IMR-90 (cell line): ENCODE measurements at regions not wholly inside any gene's neighbourhood (a gene's known extent, or its start where the extent isn't known, plus 50 kb on each side); places are given as distances from the start of the nearest gene placed in this dataset.

Experiments
- ATAC-seq: fragments of 200-7000 bp; cut with Tn5 transposase; 2 replicates; pipeline ENCODE4 v1.9.1; 2020; ENCODE audit warnings: low read depth, mild to moderate bottlenecking, moderate library complexity
- BruUV-seq: library from RNA; stranded (reverse); fragments of 400-500 nt; replicated peaks from 2 replicates; lab custom pipeline; 2021; lab: Mats Ljungman, UMichigan
- CTCF ChIA-PET: fragments of 300-600 bp; formaldehyde crosslinking; extraction: SDS; loops from one replicate; lab custom pipeline; 2021; ENCODE audit warnings: antibody characterized with exemption; lab: Yijun Ruan, JAX
- POLR2A ChIA-PET: fragments of 300-600 bp; sonication (Branson Sonifier 250); formaldehyde crosslinking; loops from one replicate; lab custom pipeline; 2022; ENCODE audit warnings: antibody characterized with exemption; ENCODE audit not compliant: unreplicated experiment; lab: Charles Lee
- DNase-seq: peaks from one replicate; pipeline ENCODE4 v3.0.0; 2013
- H2AFZ ChIP-seq: replicated peaks from 2 replicates; pipeline ENCODE3; 2013; ENCODE audit warnings: low read length, mild to moderate bottlenecking; ENCODE audit not compliant: poor library complexity
- H2AK5ac ChIP-seq: 2 replicates; pipeline ENCODE4 v1.6.1; 2013; ENCODE audit warnings: low read depth, low read length, inconsistent platforms
- H2AK9ac ChIP-seq: replicated peaks from 2 replicates; pipeline ENCODE3; 2013; ENCODE audit warnings: mild to moderate bottlenecking, low read depth, low read length, moderate library complexity; ENCODE audit not compliant: poor library complexity
- H2BK120ac ChIP-seq: 2 replicates; pipeline ENCODE4 v1.6.1; 2013; ENCODE audit warnings: low read depth, low read length, inconsistent platforms
- H2BK15ac ChIP-seq: 3 replicates; pipeline ENCODE4 v1.6.1; 2013; ENCODE audit warnings: low read depth, low read length, inconsistent platforms
- H2BK20ac ChIP-seq: 2 replicates; pipeline ENCODE4 v1.6.1; 2013; ENCODE audit warnings: low read depth, mild to moderate bottlenecking, inconsistent platforms, low read length, moderate library complexity
- H2BK5ac ChIP-seq: 2 replicates; pipeline ENCODE4 v1.6.1; 2013; ENCODE audit warnings: mild to moderate bottlenecking, low read depth, low read length, inconsistent platforms; ENCODE audit not compliant: poor library complexity, severe bottlenecking
- H3K14ac ChIP-seq: replicated peaks from 2 replicates; pipeline ENCODE4 v1.6.1; 2013; ENCODE audit warnings: low read depth, low read length, inconsistent platforms
- H3K18ac ChIP-seq: 2 replicates; pipeline ENCODE4 v1.6.1; 2013; ENCODE audit warnings: low read depth, low read length, control low read depth
- H3K23ac ChIP-seq: 2 replicates; pipeline ENCODE4 v1.6.1; 2013; ENCODE audit warnings: low read depth, low read length, inconsistent platforms
- H3K27ac ChIP-seq: 2 replicates; pipeline ENCODE4 v1.5.1; 2013; ENCODE audit warnings: mild to moderate bottlenecking, control low read depth, low read length; ENCODE audit not compliant: insufficient read depth
- H3K27me3 ChIP-seq: 2 replicates; pipeline ENCODE4 v1.6.1; 2013; ENCODE audit warnings: low read length; ENCODE audit not compliant: control insufficient read depth, insufficient read depth
- H3K36me3 ChIP-seq: 2 replicates; pipeline ENCODE4 v1.6.1; 2013; ENCODE audit warnings: low read length, mixed read lengths; ENCODE audit not compliant: control insufficient read depth, insufficient read depth
- H3K4ac ChIP-seq: 2 replicates; pipeline ENCODE4 v1.6.1; 2013; ENCODE audit warnings: low read depth, low read length, inconsistent platforms
- H3K4me1 ChIP-seq: 2 replicates; pipeline ENCODE4 v1.6.1; 2013; ENCODE audit warnings: low read length, mixed read lengths; ENCODE audit not compliant: control insufficient read depth, insufficient read depth
- H3K4me2 ChIP-seq: 2 replicates; pipeline ENCODE4 v1.6.1; 2013; ENCODE audit warnings: low read depth, mild to moderate bottlenecking, control low read depth, low read length, moderate library complexity
- H3K4me3 ChIP-seq: 2 replicates; pipeline ENCODE4 v1.5.1; 2013; ENCODE audit warnings: low read depth, mild to moderate bottlenecking, control low read depth, low read length, moderate library complexity; ENCODE audit not compliant: insufficient read depth
- H3K56ac ChIP-seq: 2 replicates; pipeline ENCODE4 v1.6.1; 2013; ENCODE audit warnings: low read length, inconsistent platforms; ENCODE audit not compliant: insufficient read depth; ENCODE audit errors: extremely low read depth
- H3K79me1 ChIP-seq, 2 experiments: 2 replicates each; pipeline ENCODE4 v1.6.1; 2013; ENCODE audit warnings: low read length in 2 of 2, inconsistent platforms in 1 of 2, low read depth in 1 of 2
- H3K9ac ChIP-seq: 2 replicates; pipeline ENCODE4 v1.6.1; 2013; ENCODE audit warnings: low read depth, low read length, control low read depth
- H3K9me1 ChIP-seq: 2 replicates; pipeline ENCODE4 v1.6.1; 2013; ENCODE audit warnings: low read length, inconsistent platforms; ENCODE audit not compliant: insufficient read depth
- H3K9me3 ChIP-seq: 2 replicates; pipeline ENCODE4 v1.6.1; 2013; ENCODE audit warnings: low read length; ENCODE audit not compliant: control insufficient read depth, insufficient read depth
- H4K20me1 ChIP-seq: 2 replicates; pipeline ENCODE4 v1.6.1; 2013; ENCODE audit warnings: low read length, inconsistent platforms; ENCODE audit not compliant: insufficient read depth
- H4K5ac ChIP-seq: 2 replicates; pipeline ENCODE4 v1.6.1; 2013; ENCODE audit warnings: mild to moderate bottlenecking, low read depth, low read length, control low read depth
- H4K8ac ChIP-seq, 2 experiments: 2 replicates each; pipeline ENCODE4 v1.6.1; 2013; ENCODE audit warnings: low read depth in 2 of 2, low read length in 2 of 2, control low read depth in 1 of 2, inconsistent platforms in 1 of 2
- H4K91ac ChIP-seq: 2 replicates; pipeline ENCODE4 v1.6.1; 2013; ENCODE audit warnings: low read depth, low read length, inconsistent platforms; ENCODE audit not compliant: insufficient read depth
- BHLHE40 ChIP-seq: fragments of 150-350 bp; IDR thresholded peaks from 2 replicates; pipeline ENCODE4 v1.6.1; 2016; ENCODE audit warnings: mild to moderate bottlenecking, low read depth, low read length
- CEBPB ChIP-seq: IDR thresholded peaks from 2 replicates; pipeline ENCODE4 v1.6.1; 2012; ENCODE audit warnings: low read depth, low read length, improper control_type of control experiment
- CHD1 ChIP-seq: IDR thresholded peaks from 2 replicates; pipeline ENCODE4 v1.6.1; 2012; ENCODE audit warnings: low read depth, low read length, improper control_type of control experiment
- FOS ChIP-seq: fragments of 150-350 bp; IDR thresholded peaks from 2 replicates; pipeline ENCODE4 v1.6.1; 2016; ENCODE audit warnings: low read depth, low read length
- MAFK ChIP-seq: IDR thresholded peaks from 2 replicates; pipeline ENCODE4 v1.6.1; 2012; ENCODE audit warnings: low read depth, low read length, improper control_type of control experiment
- MAZ ChIP-seq: IDR thresholded peaks from 2 replicates; pipeline ENCODE4 v1.6.1; 2012; ENCODE audit warnings: low read depth, mild to moderate bottlenecking, low read length, improper control_type of control experiment, moderate library complexity, borderline replicate concordance
- MXI1 ChIP-seq: IDR thresholded peaks from 2 replicates; pipeline ENCODE4 v1.6.1; 2012; ENCODE audit warnings: low read depth, mild to moderate bottlenecking, low read length, moderate library complexity, borderline replicate concordance
- NFE2L2 ChIP-seq: fragments of 150-350 bp; IDR thresholded peaks from 2 replicates; pipeline ENCODE4 v1.6.1; 2016; ENCODE audit warnings: low read depth, mild to moderate bottlenecking, low read length
- POLR2A ChIP-seq: IDR thresholded peaks from 2 replicates; pipeline ENCODE4 v1.6.1; 2012; ENCODE audit warnings: mild to moderate bottlenecking, low read depth, low read length
- RAD21 ChIP-seq: IDR thresholded peaks from 2 replicates; pipeline ENCODE4 v1.6.1; 2012; ENCODE audit warnings: low read length, improper control_type of control experiment
- RCOR1 ChIP-seq: IDR thresholded peaks from 2 replicates; pipeline ENCODE4 v1.6.1; 2012; ENCODE audit warnings: mild to moderate bottlenecking, low read length, improper control_type of control experiment; ENCODE audit not compliant: insufficient replicate concordance
- RFX5 ChIP-seq: IDR thresholded peaks from 2 replicates; pipeline ENCODE4 v1.8.0; 2012; ENCODE audit warnings: low read depth, mild to moderate bottlenecking, low read length, moderate library complexity
- SMC3 ChIP-seq: fragments of 150-350 bp; IDR thresholded peaks from 2 replicates; pipeline ENCODE4 v1.6.1; 2016; ENCODE audit warnings: low read depth, mild to moderate bottlenecking, antibody characterized with exemption, low read length, moderate library complexity
- WGBS, 2 experiments: methylation state at CpG; one replicate each; pipeline versions ENCODE4 v1.1.5 to v1.1.7; 2013; ENCODE audit warnings: missing lambda C conversion rate in 2 of 2; ENCODE audit not compliant: insufficient read length in 1 of 2; ENCODE audit errors: extremely low coverage in 2 of 2; 5-methylcytosine and 5-hydroxymethylcytosine counted together
- dilution Hi-C: fragments of 300-500 bp; cut with HindIII; formaldehyde crosslinking; loops from one replicate; pipeline ENCODE4 v1.14.3; 2018; ENCODE audit warnings: low sequenced_read_pairs; ENCODE audit not compliant: unreplicated experiment
- in situ Hi-C: fragments of 300-500 bp; cut with MboI; formaldehyde crosslinking; loops from 3 replicates; pipeline ENCODE4 v1.14.3; 2019; ENCODE audit warnings: low sequenced_read_pairs, inconsistent platforms, mixed read lengths
- intact Hi-C: fragments of 100-400 bp; cut with micrococcal nuclease; formaldehyde crosslinking; loops from 2 replicates; pipeline ENCODE4 v1.10.0; 2022
- TF ChIP-seq, protein P1 (sequence below): fragments of 150-350 bp; IDR thresholded peaks from 2 replicates; pipeline ENCODE4 v1.6.1; 2017; ENCODE audit warnings: mild to moderate bottlenecking, antibody characterized with exemption, low read length, low read depth
- TF ChIP-seq, protein P2 (sequence below): conservative IDR thresholded peaks from 2 replicates; pipeline ENCODE4 v1.5.1; 2012; ENCODE audit warnings: mild to moderate bottlenecking, low read depth, low read length, improper control_type of control experiment
- TF ChIP-seq, protein P3 (sequence below): fragments of 150-350 bp; IDR thresholded peaks from 2 replicates; pipeline ENCODE4 v1.6.1; 2016; ENCODE audit warnings: low read depth, mild to moderate bottlenecking, low read length, moderate library complexity, borderline replicate concordance

DNA sequence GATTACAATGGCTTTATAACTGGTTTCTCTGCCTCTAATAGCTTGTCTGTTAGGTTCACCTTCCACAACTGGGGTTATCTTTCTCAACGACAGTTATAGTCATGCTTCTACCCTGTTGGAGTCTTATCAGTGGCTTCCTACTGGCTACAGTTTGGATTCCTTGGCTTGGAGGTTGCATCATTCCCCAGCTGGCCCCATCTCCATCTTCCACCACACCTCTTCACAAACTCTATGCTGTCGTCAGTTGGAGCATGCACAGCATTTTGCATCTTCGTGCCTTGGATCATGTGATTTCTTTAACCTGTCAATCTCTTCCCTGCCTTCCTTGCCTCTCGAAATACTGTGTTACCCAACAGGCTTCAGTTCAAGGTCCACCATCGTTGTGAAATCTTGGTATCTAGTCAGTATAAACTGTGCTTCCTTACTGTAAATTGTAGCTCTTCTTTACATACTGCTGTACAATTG lies 316.3 kb upstream of the CXCR4 start:
- Histone ChIP-seq H2BK20ac (no peak overlapping the region), H3K14ac (no peak overlapping the region), H2AK5ac (no peak overlapping the region), H3K23ac (no peak overlapping the region), H3K79me1 (no peaks in the 10 kb centered on the region), H3K4ac (no peak overlapping the region), H2BK120ac (no peak overlapping the region), H3K36me3 (no peaks in the 10 kb centered on the region), H2BK15ac (no peak overlapping the region), H3K9ac (no peak overlapping the region), H3K4me1 (no peaks in the 10 kb centered on the region), H3K9me1 (no peaks in the 10 kb centered on the region), H3K9me3 (no peaks in the 10 kb centered on the region), H3K4me2 (no peak overlapping the region), H4K8ac (no peak overlapping the region), H2AFZ (no peak overlapping the region), H3K18ac (no peak overlapping the region), H2BK5ac (no peak overlapping the region), H3K27me3 (no peaks in the 10 kb centered on the region), H3K4me3 (no peak overlapping the region), H2AK9ac (no peak overlapping the region), H4K20me1 (no peaks in the 10 kb centered on the region), H3K56ac (no peak overlapping the region), H3K27ac (no peak overlapping the region), H4K5ac (no peak overlapping the region), H4K91ac (no peak overlapping the region)
- TF ChIP-seq CEBPB (no peak), CHD1 (no peak), NFE2L2 (no peak), RFX5 (no peak), POLR2A (no peak), RCOR1 (no peak), BHLHE40 (no peak), FOS (no peak), MXI1 (no peak), MAFK (no peak), MAZ (no peak), SMC3 (no peak), RAD21 (no peak)
- TF ChIP-seq, protein P1, sequence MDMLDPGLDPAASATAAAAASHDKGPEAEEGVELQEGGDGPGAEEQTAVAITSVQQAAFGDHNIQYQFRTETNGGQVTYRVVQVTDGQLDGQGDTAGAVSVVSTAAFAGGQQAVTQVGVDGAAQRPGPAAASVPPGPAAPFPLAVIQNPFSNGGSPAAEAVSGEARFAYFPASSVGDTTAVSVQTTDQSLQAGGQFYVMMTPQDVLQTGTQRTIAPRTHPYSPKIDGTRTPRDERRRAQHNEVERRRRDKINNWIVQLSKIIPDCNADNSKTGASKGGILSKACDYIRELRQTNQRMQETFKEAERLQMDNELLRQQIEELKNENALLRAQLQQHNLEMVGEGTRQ: no peak
- TF ChIP-seq, protein P2, sequence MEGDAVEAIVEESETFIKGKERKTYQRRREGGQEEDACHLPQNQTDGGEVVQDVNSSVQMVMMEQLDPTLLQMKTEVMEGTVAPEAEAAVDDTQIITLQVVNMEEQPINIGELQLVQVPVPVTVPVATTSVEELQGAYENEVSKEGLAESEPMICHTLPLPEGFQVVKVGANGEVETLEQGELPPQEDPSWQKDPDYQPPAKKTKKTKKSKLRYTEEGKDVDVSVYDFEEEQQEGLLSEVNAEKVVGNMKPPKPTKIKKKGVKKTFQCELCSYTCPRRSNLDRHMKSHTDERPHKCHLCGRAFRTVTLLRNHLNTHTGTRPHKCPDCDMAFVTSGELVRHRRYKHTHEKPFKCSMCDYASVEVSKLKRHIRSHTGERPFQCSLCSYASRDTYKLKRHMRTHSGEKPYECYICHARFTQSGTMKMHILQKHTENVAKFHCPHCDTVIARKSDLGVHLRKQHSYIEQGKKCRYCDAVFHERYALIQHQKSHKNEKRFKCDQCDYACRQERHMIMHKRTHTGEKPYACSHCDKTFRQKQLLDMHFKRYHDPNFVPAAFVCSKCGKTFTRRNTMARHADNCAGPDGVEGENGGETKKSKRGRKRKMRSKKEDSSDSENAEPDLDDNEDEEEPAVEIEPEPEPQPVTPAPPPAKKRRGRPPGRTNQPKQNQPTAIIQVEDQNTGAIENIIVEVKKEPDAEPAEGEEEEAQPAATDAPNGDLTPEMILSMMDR: no peak
- TF ChIP-seq, protein P3, sequence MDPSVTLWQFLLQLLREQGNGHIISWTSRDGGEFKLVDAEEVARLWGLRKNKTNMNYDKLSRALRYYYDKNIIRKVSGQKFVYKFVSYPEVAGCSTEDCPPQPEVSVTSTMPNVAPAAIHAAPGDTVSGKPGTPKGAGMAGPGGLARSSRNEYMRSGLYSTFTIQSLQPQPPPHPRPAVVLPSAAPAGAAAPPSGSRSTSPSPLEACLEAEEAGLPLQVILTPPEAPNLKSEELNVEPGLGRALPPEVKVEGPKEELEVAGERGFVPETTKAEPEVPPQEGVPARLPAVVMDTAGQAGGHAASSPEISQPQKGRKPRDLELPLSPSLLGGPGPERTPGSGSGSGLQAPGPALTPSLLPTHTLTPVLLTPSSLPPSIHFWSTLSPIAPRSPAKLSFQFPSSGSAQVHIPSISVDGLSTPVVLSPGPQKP: no peak
- CTCF ChIA-PET: no interaction called here
- intact Hi-C loops (no loop called here), dilution Hi-C loops (no loop called here), in situ Hi-C loops (no loop called here)
- BruUV-seq: no TSS peak
- DNase-seq (no peak), ATAC-seq (no peak)
- POLR2A ChIA-PET: no interaction called here
- 0% methylated on average over 1 of the region's 5 CpGs; no CpG with 5 or more reads in 1 of the 2 experiments for WGBS, 2 experiments
